GM12864 (cell line): ENCODE measurements at regions not wholly inside any gene's neighbourhood (a gene's known extent, or its start where the extent isn't known, plus 50 kb on each side); places are given as distances from the start of the nearest gene placed in this dataset.

Experiments used
- DNase-seq: peaks from one replicate; pipeline ENCODE4 v3.0.0-alpha.2; 2011; ENCODE audit warnings: low read depth
- H3K4me3 ChIP-seq: 2 replicates; pipeline ENCODE4 v1.5.1; 2011; ENCODE audit warnings: mild to moderate bottlenecking, low read depth, low read length, control low read depth
- TF ChIP-seq, protein P1 (sequence below): IDR thresholded peaks from 2 replicates; pipeline ENCODE4 v1.5.1; 2011; ENCODE audit warnings: low read depth, mild to moderate bottlenecking, moderate library complexity, low read length, control low read depth, inconsistent platforms; ENCODE audit errors: missing control alignments

DNA sequence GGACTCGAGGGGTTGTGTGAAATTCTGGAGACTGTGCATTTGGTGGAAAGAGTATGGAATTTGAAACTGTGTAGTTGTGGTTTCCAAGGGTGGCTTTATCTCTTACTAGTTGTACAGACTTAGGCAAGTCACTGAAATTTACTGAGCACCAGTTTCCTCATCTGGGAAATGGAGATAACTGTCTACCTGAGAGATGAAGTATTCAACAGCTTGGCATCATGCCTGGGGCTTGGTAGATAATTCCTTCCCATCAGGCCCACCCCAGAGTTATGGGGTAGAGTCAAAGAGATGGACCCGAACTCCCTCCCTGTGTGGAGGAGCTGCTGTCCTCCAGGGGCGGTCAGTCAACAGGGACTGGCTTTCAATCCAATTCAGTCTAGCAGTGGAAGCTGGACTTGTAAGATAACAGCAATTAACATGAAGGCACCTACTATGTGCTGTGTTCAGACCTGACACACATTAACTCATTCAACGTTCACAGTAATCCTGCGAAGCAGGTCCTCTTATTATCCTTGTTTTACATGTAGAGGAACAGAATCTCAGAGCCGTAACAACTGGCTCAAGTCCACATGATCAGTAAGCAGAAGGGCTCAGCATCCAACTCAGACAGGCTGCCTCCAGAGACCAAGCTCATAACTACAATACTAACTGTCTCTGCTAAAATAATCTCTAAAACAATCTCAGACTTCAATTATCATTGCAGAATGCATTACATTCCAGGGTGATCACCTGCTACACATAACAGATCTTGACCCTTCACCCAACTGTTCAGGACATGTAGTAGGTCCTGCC lies 432.1 kb downstream of the LPIN1 start:
- no peak for DNase-seq
- TF ChIP-seq, protein P1, sequence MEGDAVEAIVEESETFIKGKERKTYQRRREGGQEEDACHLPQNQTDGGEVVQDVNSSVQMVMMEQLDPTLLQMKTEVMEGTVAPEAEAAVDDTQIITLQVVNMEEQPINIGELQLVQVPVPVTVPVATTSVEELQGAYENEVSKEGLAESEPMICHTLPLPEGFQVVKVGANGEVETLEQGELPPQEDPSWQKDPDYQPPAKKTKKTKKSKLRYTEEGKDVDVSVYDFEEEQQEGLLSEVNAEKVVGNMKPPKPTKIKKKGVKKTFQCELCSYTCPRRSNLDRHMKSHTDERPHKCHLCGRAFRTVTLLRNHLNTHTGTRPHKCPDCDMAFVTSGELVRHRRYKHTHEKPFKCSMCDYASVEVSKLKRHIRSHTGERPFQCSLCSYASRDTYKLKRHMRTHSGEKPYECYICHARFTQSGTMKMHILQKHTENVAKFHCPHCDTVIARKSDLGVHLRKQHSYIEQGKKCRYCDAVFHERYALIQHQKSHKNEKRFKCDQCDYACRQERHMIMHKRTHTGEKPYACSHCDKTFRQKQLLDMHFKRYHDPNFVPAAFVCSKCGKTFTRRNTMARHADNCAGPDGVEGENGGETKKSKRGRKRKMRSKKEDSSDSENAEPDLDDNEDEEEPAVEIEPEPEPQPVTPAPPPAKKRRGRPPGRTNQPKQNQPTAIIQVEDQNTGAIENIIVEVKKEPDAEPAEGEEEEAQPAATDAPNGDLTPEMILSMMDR = no peak

DNA sequence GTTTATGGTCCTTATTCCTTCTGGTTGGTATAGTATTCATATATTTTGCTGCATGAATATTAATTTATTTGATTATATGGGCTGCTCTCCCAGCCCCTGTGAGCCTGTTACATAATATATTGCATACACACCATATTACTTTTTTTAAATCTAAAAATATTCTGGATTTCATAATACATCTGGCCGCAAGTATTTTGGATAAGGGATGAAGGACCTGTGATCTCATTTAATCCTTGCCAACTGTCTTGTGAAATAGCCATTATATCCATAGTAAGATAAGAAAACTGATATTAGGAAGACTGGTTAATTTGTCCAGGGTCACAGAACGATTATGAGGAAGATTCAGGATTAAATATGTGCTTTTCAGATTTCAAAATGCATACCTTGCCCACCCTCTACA lies 433.6 kb downstream of the LPIN1 start:
- no peak for DNase-seq
- TF ChIP-seq, protein P1 = no peak
- no peak overlapping the region for H3K4me3 ChIP-seq

More for the DNA sequence above, 432.1 kb downstream of the LPIN1 start:
- no peak overlapping the region for H3K4me3 ChIP-seq

DNA sequence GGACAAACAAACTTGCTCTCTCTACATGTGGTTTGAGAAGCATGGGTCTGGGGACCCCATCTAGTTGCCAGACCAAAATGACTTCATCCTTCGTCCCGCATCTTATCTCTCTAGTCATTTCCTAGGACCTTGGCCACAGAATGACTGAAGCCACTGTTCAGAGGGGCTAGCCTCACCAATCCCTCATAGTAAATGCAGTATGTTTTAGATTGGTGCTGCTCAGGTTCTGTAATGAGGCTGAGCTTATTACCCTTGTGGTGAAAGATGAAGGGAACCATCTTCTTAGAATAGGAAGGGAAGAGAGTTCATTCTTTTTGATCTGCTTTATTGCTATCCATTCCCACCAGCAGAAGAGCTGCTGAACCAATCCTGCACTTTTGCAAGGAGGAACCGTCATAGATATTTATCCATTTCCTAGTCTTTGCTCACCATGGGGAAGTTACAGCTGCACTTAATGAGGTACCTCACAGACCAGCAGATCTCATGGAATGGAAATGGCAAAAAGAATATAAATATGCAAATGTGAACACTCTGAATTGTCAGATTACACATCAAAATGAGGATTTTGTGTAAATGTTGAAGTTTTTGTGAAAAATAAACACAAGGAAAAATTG lies 436.7 kb downstream of the LPIN1 start:
- TF ChIP-seq, protein P1 = no peak
- no peak for DNase-seq
- H3K4me3 ChIP-seq = no peak overlapping the region

DNA sequence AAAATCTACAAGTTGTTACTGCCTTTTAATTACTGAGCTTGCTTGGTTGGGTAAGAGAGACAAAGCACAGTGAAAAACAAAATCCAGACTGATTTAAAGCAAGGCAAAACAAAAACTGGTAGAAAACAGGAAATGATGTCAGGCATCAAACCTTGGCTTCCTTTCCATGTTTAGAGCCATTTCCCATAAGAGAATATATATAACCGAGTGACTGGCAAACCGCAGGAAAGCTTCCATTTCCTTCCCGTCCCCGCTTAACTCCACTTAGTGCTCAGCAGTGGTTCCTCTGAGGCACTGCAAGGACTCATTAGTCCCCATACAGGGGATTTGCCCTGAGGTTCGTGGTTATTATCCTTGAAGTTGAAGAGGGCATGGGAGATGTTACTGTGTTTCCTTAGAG lies 446.3 kb downstream of the LPIN1 start:
- DNase-seq = no peak
- H3K4me3 ChIP-seq = no peak overlapping the region
- TF ChIP-seq, protein P1 = no peak

DNA sequence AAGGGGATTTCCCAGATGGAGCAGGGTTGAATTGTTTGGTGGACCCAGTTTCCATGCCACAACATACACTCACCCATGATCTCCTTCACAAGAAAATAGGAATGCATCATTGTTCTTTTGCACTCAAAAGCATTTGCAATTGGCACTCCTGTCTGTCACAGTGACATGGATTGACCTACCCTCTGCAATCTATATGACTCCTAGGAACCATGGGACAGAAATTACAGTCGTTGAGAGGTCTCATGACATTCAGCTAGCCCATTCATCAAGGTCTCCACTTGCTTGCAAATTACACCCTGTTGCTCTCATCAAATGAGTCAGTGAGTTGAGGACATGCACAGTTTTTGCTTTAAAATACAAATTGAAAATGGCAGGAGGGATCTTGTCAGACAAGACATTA lies 448.5 kb downstream of the LPIN1 start:
- no peak overlapping the region for H3K4me3 ChIP-seq
- DNase-seq = no peak
- TF ChIP-seq, protein P1 = no peak

DNA sequence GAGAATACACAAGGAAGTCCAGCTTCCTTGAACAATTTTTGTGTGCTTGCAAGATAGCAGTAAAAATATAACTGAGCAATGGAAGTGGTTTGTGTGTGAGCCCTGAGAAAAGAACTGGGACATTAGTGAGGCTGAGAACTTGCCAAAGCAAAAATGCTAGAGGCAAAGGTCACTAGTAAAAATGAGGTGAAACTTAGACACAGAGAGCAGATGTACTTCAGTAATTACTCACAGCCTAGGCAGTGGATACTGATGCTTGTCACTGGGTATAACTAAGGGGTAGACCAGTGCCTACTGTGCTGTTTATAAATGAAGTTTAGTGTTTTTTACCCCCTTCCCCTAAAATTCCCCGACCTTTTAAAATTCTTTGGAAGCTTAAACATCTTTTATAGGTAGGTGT lies 450.1 kb downstream of the LPIN1 start:
- DNase-seq = no peak
- TF ChIP-seq, protein P1 = no peak
- H3K4me3 ChIP-seq = no peak overlapping the region
